Esophagus squamous epithelium (tissue), 4 donors: ENCODE measurements at regions not wholly inside any gene's neighbourhood (a gene's known extent, or its start where the extent isn't known, plus 50 kb on each side); places are given as distances from the start of the nearest gene placed in this dataset.

Source experiments
- CTCF ChIP-seq, 6 experiments: fragments of 450-650 bp in 4 of 6; fragments of 200-600 bp in 2 of 6; sonication (generic) in 2 of 6; IDR thresholded peaks; one replicate each; pipeline ENCODE4 v1.5.1; 2016 to 2019; ENCODE audit warnings: antibody characterized with exemption in 6 of 6, mild to moderate bottlenecking in 4 of 6, moderate library complexity in 4 of 6
- POLR2A ChIP-seq, 4 donors: fragments of 450-650 bp; IDR thresholded peaks; one replicate each; pipeline ENCODE4 v1.6.1; 2017; ENCODE audit warnings: antibody characterized with exemption in 4 of 4, mild to moderate bottlenecking in 4 of 4, moderate library complexity in 3 of 4

DNA sequence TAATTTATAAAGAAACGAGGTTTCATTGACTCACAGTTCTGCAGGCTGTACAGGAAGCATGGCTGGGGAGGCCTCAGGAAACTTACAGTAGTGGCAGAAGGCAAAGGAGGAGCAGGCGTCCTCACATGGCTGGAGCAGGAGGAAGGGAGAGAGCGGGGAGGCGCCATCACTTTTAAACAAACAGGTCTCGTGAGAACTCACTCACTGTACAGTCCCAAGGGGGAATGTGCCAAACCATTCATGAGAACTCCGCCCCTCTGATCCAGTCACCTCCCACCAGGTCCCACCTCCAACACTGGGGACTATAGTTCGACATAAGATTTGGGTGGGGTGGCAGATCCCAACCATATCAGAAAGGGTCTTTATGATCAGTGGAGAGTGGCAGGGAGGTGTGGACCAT, 392.4 kb upstream of the TNRC6C start:
- no peak for TF ChIP-seq CTCF (IDR thresholded peaks at IDR 0.05)
- no peak for TF ChIP-seq POLR2A (IDR thresholded peaks at IDR 0.05)
